Naive thymus-derived CD4-positive, alpha-beta T cell (primary cell): ENCODE measurements at regions not wholly inside any gene's neighbourhood (a gene's known extent, or its start where the extent isn't known, plus 50 kb on each side); places are given as distances from the start of the nearest gene placed in this dataset.

Experiments used
- ATAC-seq: fragments of 150-1000 bp; cut with Tn5 transposase; 2 replicates; pipeline ENCODE4 v1.10.0; 2021; ENCODE audit warnings: mild to moderate bottlenecking, moderate library complexity
- CTCF ChIA-PET: fragments of 350-600 bp; sonication (Branson Sonifier 250); formaldehyde crosslinking; loops from one replicate; lab custom pipeline; 2021; ENCODE audit warnings: antibody characterized with exemption; lab: Charles Lee
- POLR2A ChIA-PET: fragments of 350-600 bp; sonication (Branson Sonifier 250); formaldehyde crosslinking; loops from one replicate; lab custom pipeline; 2021; ENCODE audit warnings: antibody characterized with exemption, inconsistent platforms; lab: Charles Lee
- DNase-seq, 9 donors: peaks; one replicate each; pipeline versions ENCODE4 v3.0.0 to v3.0.0-alpha.2; 2020 to 2022; ENCODE audit warnings: mixed read lengths in 1 of 9
- H3K27ac ChIP-seq: one replicate; pipeline ENCODE4 v1.7.0; 2013; ENCODE audit warnings: mild to moderate bottlenecking, low read depth, low read length, moderate library complexity
- H3K27me3 ChIP-seq, 2 donors: one replicate each; pipeline ENCODE4 v1.7.0; 2013; ENCODE audit warnings: low read length in 2 of 2, mild to moderate bottlenecking in 2 of 2, moderate library complexity in 2 of 2; ENCODE audit not compliant: control insufficient read depth in 2 of 2, insufficient read depth in 2 of 2
- H3K36me3 ChIP-seq, 3 experiments: 1 replicate in 2 of 3; 2 replicates in 1 of 3; pipeline ENCODE4 v1.7.0; 2013; ENCODE audit warnings: low read length in 3 of 3, mild to moderate bottlenecking in 3 of 3, moderate library complexity in 1 of 3; ENCODE audit not compliant: insufficient read depth in 3 of 3, control insufficient read depth in 2 of 3
- H3K4me1 ChIP-seq, 2 donors: one replicate each; pipeline ENCODE4 v1.7.0; 2013; ENCODE audit warnings: low read length in 2 of 2, mild to moderate bottlenecking in 2 of 2, moderate library complexity in 1 of 2; ENCODE audit not compliant: control insufficient read depth in 2 of 2, insufficient read depth in 2 of 2
- H3K4me3 ChIP-seq: 2 replicates; pipeline ENCODE4 v1.7.0; 2013; ENCODE audit warnings: mild to moderate bottlenecking, low read length
- H3K9me3 ChIP-seq, 3 experiments: 1 replicate in 2 of 3; 2 replicates in 1 of 3; pipeline ENCODE4 v1.7.0; 2013; ENCODE audit warnings: low read length in 3 of 3; ENCODE audit not compliant: control insufficient read depth in 2 of 3
- H3K27ac Mint-ChIP-seq, 9 donors: one replicate each; pipeline ENCODE4 v1.8.0; 2020 to 2022; ENCODE audit warnings: mixed read lengths in 9 of 9, mild to moderate bottlenecking in 8 of 9, moderate library complexity in 5 of 9, inconsistent platforms in 2 of 9
- H3K27me3 Mint-ChIP-seq, 5 donors: one replicate each; pipeline ENCODE4 v1.8.0; 2021 to 2022; ENCODE audit warnings: mixed read lengths in 5 of 5, mild to moderate bottlenecking in 1 of 5
- H3K36me3 Mint-ChIP-seq, 5 donors: one replicate each; pipeline ENCODE4 v1.8.0; 2020 to 2022; ENCODE audit warnings: mixed read lengths in 5 of 5, mild to moderate bottlenecking in 3 of 5, inconsistent platforms in 1 of 5
- H3K4me1 Mint-ChIP-seq, 7 donors: one replicate each; pipeline ENCODE4 v1.8.0; 2020 to 2022; ENCODE audit warnings: mixed read lengths in 7 of 7, mild to moderate bottlenecking in 3 of 7, inconsistent platforms in 1 of 7
- H3K4me3 Mint-ChIP-seq, 10 donors: one replicate each; pipeline ENCODE4 v1.8.0; 2020 to 2022; ENCODE audit warnings: mild to moderate bottlenecking in 10 of 10, mixed read lengths in 10 of 10, moderate library complexity in 6 of 10, inconsistent platforms in 2 of 10
- H3K9me3 Mint-ChIP-seq, 11 donors: one replicate each; pipeline ENCODE4 v1.8.0; 2020 to 2022; ENCODE audit warnings: mixed read lengths in 11 of 11, mild to moderate bottlenecking in 4 of 11, inconsistent platforms in 1 of 11, moderate library complexity in 1 of 11
- intact Hi-C, 2 donors: fragments of 100-400 bp; cut with micrococcal nuclease; formaldehyde crosslinking; loops; one replicate each; pipeline ENCODE4 v1.15.1; 2023

GRCh38 chr4:184940500-184940899 is 77.8 kb upstream of the HELT start:
- ChIA-PET CTCF (no interaction called here), POLR2A (interaction anchor here (0.6 kb wide), 1 partner anchor 37 kb away, joined by 3 read pairs; no protein-coding TSS in a partner anchor)
- H3K4me3 ChIP-seq: no peak overlapping the region
- no peak for ATAC-seq
- H3K4me1 ChIP-seq: no peaks in the 10 kb centered on the region
- Mint-ChIP-seq H3K36me3 (no peaks in the 10 kb centered on the region), H3K9me3 (no peaks in the 10 kb centered on the region), H3K4me1 (no peaks in the 10 kb centered on the region), H3K27me3 (peaks cover 0 to 26% (median 7%) of the 10 kb centered on the region in 5 donors), H3K4me3 (no peak overlapping the region), H3K27ac (no peak overlapping the region)
- no peaks in the 10 kb centered on the region for H3K36me3 ChIP-seq
- H3K9me3 ChIP-seq: no peaks in the 10 kb centered on the region
- intact Hi-C loops: no loop called here
- no peaks in the 10 kb centered on the region for H3K27me3 ChIP-seq
- DNase-seq: no peak
- H3K27ac ChIP-seq: no peak overlapping the region

- Mint-ChIP-seq H3K27me3 (peaks cover under 1 to 33% (median 7%) of the 10 kb centered on the region in 5 donors), H3K9me3 (no peaks in the 10 kb centered on the region), H3K27ac (no peak overlapping the region), H3K36me3 (no peaks in the 10 kb centered on the region), H3K4me3 (no peak overlapping the region), H3K4me1 (no peaks in the 10 kb centered on the region)
- Histone ChIP-seq H3K9me3 (no peaks in the 10 kb centered on the region), H3K27me3 (no peaks in the 10 kb centered on the region), H3K4me3 (no peak overlapping the region), H3K4me1 (no peaks in the 10 kb centered on the region), H3K27ac (no peak overlapping the region), H3K36me3 (no peaks in the 10 kb centered on the region)
- ATAC-seq (no peak), DNase-seq (no peak)
- intact Hi-C loops: no loop called here
- CTCF ChIA-PET: no interaction called here
- POLR2A ChIA-PET: no interaction called here
Observed at GRCh38 chr4:184941671-184942418, 76.4 kb upstream of the HELT start.

- no peaks in the 10 kb centered on the region for H3K36me3 ChIP-seq
- H3K27me3 ChIP-seq: no peaks in the 10 kb centered on the region
- ChIA-PET CTCF (no interaction called here), POLR2A (no interaction called here)
- Mint-ChIP-seq H3K27ac (no peak overlapping the region), H3K9me3 (no peaks in the 10 kb centered on the region), H3K4me3 (no peak overlapping the region), H3K4me1 (no peaks in the 10 kb centered on the region), H3K36me3 (no peaks in the 10 kb centered on the region), H3K27me3 (peaks cover 9 to 40% (median 16%) of the 10 kb centered on the region in 5 donors)
- H3K9me3 ChIP-seq: no peaks in the 10 kb centered on the region
- no peak overlapping the region for H3K27ac ChIP-seq
- intact Hi-C loops: no loop called here
- no peak for DNase-seq
- H3K4me1 ChIP-seq: no peaks in the 10 kb centered on the region
- H3K4me3 ChIP-seq: no peak overlapping the region
- ATAC-seq: no peak
Observed at GRCh38 chr4:184942444-184943425, 75.6 kb upstream of the HELT start.

- no peak overlapping the region for H3K4me3 ChIP-seq
- H3K36me3 ChIP-seq: no peaks in the 10 kb centered on the region
- POLR2A ChIA-PET: no interaction called here
- H3K36me3 Mint-ChIP-seq: no peaks in the 10 kb centered on the region
- no peak overlapping the region for H3K27ac ChIP-seq
- H3K27me3 Mint-ChIP-seq: peaks cover 25 to 49% (median 37%) of the 10 kb centered on the region in 5 donors
- no peak overlapping the region for H3K27ac Mint-ChIP-seq
- no peaks in the 10 kb centered on the region for H3K4me1 ChIP-seq
- intact Hi-C loops: loop anchor here in 1 of 2 donors (2.0 kb wide), 1 partner anchor 22 kb away; no protein-coding TSS in a partner anchor
- CTCF ChIA-PET: no interaction called here
- DNase-seq: no peak
- no peaks in the 10 kb centered on the region for H3K27me3 ChIP-seq
- no peaks in the 10 kb centered on the region for H3K4me1 Mint-ChIP-seq
- no peak overlapping the region for H3K4me3 Mint-ChIP-seq
- no peak for ATAC-seq
- H3K9me3 Mint-ChIP-seq: peaks cover 0 to 3% (median 0%) of the 10 kb centered on the region in 11 donors
- no peaks in the 10 kb centered on the region for H3K9me3 ChIP-seq
Observed at GRCh38 chr4:184949020-184949419, 69.3 kb upstream of the HELT start.

- Histone ChIP-seq H3K27ac (no peak overlapping the region), H3K4me3 (no peak overlapping the region), H3K36me3 (no peaks in the 10 kb centered on the region), H3K9me3 (no peaks in the 10 kb centered on the region), H3K4me1 (no peaks in the 10 kb centered on the region), H3K27me3 (no peaks in the 10 kb centered on the region)
- no peak overlapping the region for H3K4me3 Mint-ChIP-seq
- intact Hi-C loops: no loop called here
- no peak overlapping the region for H3K27ac Mint-ChIP-seq
- no peaks in the 10 kb centered on the region for H3K36me3 Mint-ChIP-seq
- ChIA-PET CTCF (no interaction called here), POLR2A (no interaction called here)
- ATAC-seq: no peak
- peaks cover 25 to 49% (median 37%) of the 10 kb centered on the region in 5 donors for H3K27me3 Mint-ChIP-seq
- peaks cover 0 to 3% (median 0%) of the 10 kb centered on the region in 11 donors for H3K9me3 Mint-ChIP-seq
- H3K4me1 Mint-ChIP-seq: no peaks in the 10 kb centered on the region
- DNase-seq: no peak
Observed at GRCh38 chr4:184950117-184950830, 68.0 kb upstream of the HELT start.

- DNase-seq (no peak), ATAC-seq (no peak)
- Mint-ChIP-seq H3K9me3 (peaks cover 0 to 3% (median 0%) of the 10 kb centered on the region in 11 donors), H3K4me1 (no peaks in the 10 kb centered on the region), H3K4me3 (no peak overlapping the region), H3K36me3 (no peaks in the 10 kb centered on the region), H3K27me3 (peaks cover 25 to 49% (median 34%) of the 10 kb centered on the region in 5 donors), H3K27ac (no peak overlapping the region)
- Histone ChIP-seq H3K4me3 (no peak overlapping the region), H3K9me3 (no peaks in the 10 kb centered on the region), H3K36me3 (no peaks in the 10 kb centered on the region), H3K27me3 (no peaks in the 10 kb centered on the region), H3K27ac (no peak overlapping the region), H3K4me1 (no peaks in the 10 kb centered on the region)
- intact Hi-C loops: no loop called here
- POLR2A ChIA-PET: no interaction called here
- CTCF ChIA-PET: no interaction called here
Observed at GRCh38 chr4:184950926-184951325, 67.4 kb upstream of the HELT start.
